Right kidney (tissue), 1 donor: ENCODE measurements at regions not wholly inside any gene's neighbourhood (a gene's known extent, or its start where the extent isn't known, plus 50 kb on each side); places are given as distances from the start of the nearest gene placed in this dataset.

ENCODE experiments used
- DNase-seq: peaks from one replicate; pipeline ENCODE4 v3.0.0-alpha.2; 2016

GRCh38 chr6:105607636-105608621 is 205.0 kb upstream of the PREP start:
- no peak for DNase-seq

GRCh38 chr6:105606831-105607463 is 204.1 kb upstream of the PREP start:
- no peak for DNase-seq

GRCh38 chr6:105604587-105604884 is 201.7 kb upstream of the PREP start:
- no peak for DNase-seq

GRCh38 chr6:105603788-105604586 is 201.1 kb upstream of the PREP start:
- DNase-seq: no peak

GRCh38 chr6:105601541-105602236 is 198.8 kb upstream of the PREP start:
- DNase-seq: no peak

GRCh38 chr6:105600336-105601260 is 197.7 kb upstream of the PREP start:
- no peak for DNase-seq

GRCh38 chr6:105598264-105598663 is 195.4 kb upstream of the PREP start:
- DNase-seq: no peak

GRCh38 chr6:105596284-105596755 is 193.4 kb upstream of the PREP start:
- DNase-seq: no peak

- DNase-seq: no peak
Measured at GRCh38 chr6:105595829-105596228, 192.9 kb upstream of the PREP start.

GRCh38 chr6:105594821-105595220 is 191.9 kb upstream of the PREP start:
- DNase-seq: no peak

GRCh38 chr6:105593805-105594671 is 191.2 kb upstream of the PREP start:
- DNase-seq: no peak

- DNase-seq: no peak
Measured at GRCh38 chr6:105593056-105593690, 190.3 kb upstream of the PREP start.

GRCh38 chr6:105592329-105592728 is 189.4 kb upstream of the PREP start:
- no peak for DNase-seq

GRCh38 chr6:105591053-105591452 is 188.2 kb upstream of the PREP start:
- DNase-seq: no peak

GRCh38 chr6:105588123-105588710 is 185.3 kb upstream of the PREP start:
- no peak for DNase-seq

GRCh38 chr6:105587349-105588122 is 184.7 kb upstream of the PREP start:
- no peak for DNase-seq

GRCh38 chr6:105578179-105578707 is 175.4 kb upstream of the PREP start:
- DNase-seq: no peak

GRCh38 chr6:105573556-105573955 is 170.7 kb upstream of the PREP start:
- DNase-seq: no peak
